ENCODE measurements at regions not wholly inside any gene's neighbourhood (a gene's known extent, or its start where the extent isn't known, plus 50 kb on each side); places are given as distances from the start of the nearest gene placed in this dataset.

GRCh38 chr9:135372036-135372435, 107.5 kb upstream of the PPP1R26 start:
- Histone ChIP-seq H3F3A (ENCODE audit: insufficient read depth, low read length, poor library complexity, severe bottlenecking) (no peaks in the 10 kb centered on the region), H2AFZ (ENCODE audit: low read depth, low read length) (no peak overlapping the region), H3K4me3 (ENCODE audit: low read length) (no peak overlapping the region), H3K27me3 (ENCODE audit: insufficient read depth, low read depth, low read length) (no peaks in the 10 kb centered on the region), H3K9me3 (ENCODE audit: low read length) (no peaks in the 10 kb centered on the region), H3K36me3 (ENCODE audit: insufficient read depth, low read length) (no peaks in the 10 kb centered on the region), H3K9ac (ENCODE audit: low read length) (no peak overlapping the region), H3K9me2 (ENCODE audit: insufficient read depth, low read length) (no peaks in the 10 kb centered on the region), H3K4me2 (ENCODE audit: low read length) (no peak overlapping the region), H3K79me2 (replicated peaks; ENCODE audit: insufficient read depth, low read length) (no peaks in the 10 kb centered on the region), H4K20me1 (ENCODE audit: insufficient read depth) (no peaks in the 10 kb centered on the region), H3K27ac (ENCODE audit: low read length) (no peak overlapping the region)
- TF ChIP-seq EZH2 (IDR thresholded peaks at IDR 0.05; ENCODE audit: borderline replicate concordance, insufficient read depth, low read length, poor library complexity, severe bottlenecking) (no peak), EP300 (conservative IDR thresholded peaks at IDR 0.05; ENCODE audit: poor library complexity, severe bottlenecking) (no peak), REST (IDR thresholded peaks at IDR 0.05; ENCODE audit: borderline replicate concordance) (no peak), MXI1 (conservative IDR thresholded peaks at IDR 0.05; ENCODE audit: poor library complexity, severe bottlenecking) (no peak), SMC3 (conservative IDR thresholded peaks at IDR 0.05; ENCODE audit: poor library complexity) (no peak), TAF1 (IDR thresholded peaks at IDR 0.05; ENCODE audit: low read depth) (no peak), CTCF (IDR thresholded peaks at IDR 0.05; ENCODE audit: poor library complexity, severe bottlenecking) (no peak)

GRCh38 chr9:135372501-135373008, 107.0 kb upstream of the PPP1R26 start:
- Histone ChIP-seq H3K27me3 (ENCODE audit: insufficient read depth, low read depth, low read length) (no peaks in the 10 kb centered on the region), H3K4me2 (ENCODE audit: low read length) (no peak overlapping the region), H3K4me3 (ENCODE audit: low read length) (no peak overlapping the region), H3K9me3 (ENCODE audit: low read length) (no peaks in the 10 kb centered on the region), H3K9me2 (ENCODE audit: insufficient read depth, low read length) (no peaks in the 10 kb centered on the region), H3K36me3 (ENCODE audit: insufficient read depth, low read length) (no peaks in the 10 kb centered on the region), H3K27ac (ENCODE audit: low read length) (no peak overlapping the region), H3K79me2 (replicated peaks; ENCODE audit: insufficient read depth, low read length) (no peaks in the 10 kb centered on the region), H2AFZ (ENCODE audit: low read depth, low read length) (no peak overlapping the region), H4K20me1 (ENCODE audit: insufficient read depth) (no peaks in the 10 kb centered on the region), H3F3A (ENCODE audit: insufficient read depth, low read length, poor library complexity, severe bottlenecking) (no peaks in the 10 kb centered on the region), H3K9ac (ENCODE audit: low read length) (no peak overlapping the region)
- TF ChIP-seq EZH2 (IDR thresholded peaks at IDR 0.05; ENCODE audit: borderline replicate concordance, insufficient read depth, low read length, poor library complexity, severe bottlenecking) (no peak), SMC3 (conservative IDR thresholded peaks at IDR 0.05; ENCODE audit: poor library complexity) (no peak), RAD21 (conservative IDR thresholded peaks at IDR 0.05) (no peak), POLR2AphosphoS5 (IDR thresholded peaks at IDR 0.05) (no peak), TAF1 (IDR thresholded peaks at IDR 0.05; ENCODE audit: low read depth) (no peak), REST (IDR thresholded peaks at IDR 0.05; ENCODE audit: borderline replicate concordance) (no peak), CTCF (IDR thresholded peaks at IDR 0.05; ENCODE audit: poor library complexity, severe bottlenecking) (no peak), MXI1 (conservative IDR thresholded peaks at IDR 0.05; ENCODE audit: poor library complexity, severe bottlenecking) (no peak), EP300 (conservative IDR thresholded peaks at IDR 0.05; ENCODE audit: poor library complexity, severe bottlenecking) (no peak)
